HCT116 (cell line): ENCODE measurements at regions not wholly inside any gene's neighbourhood (a gene's known extent, or its start where the extent isn't known, plus 50 kb on each side); places are given as distances from the start of the nearest gene placed in this dataset.

ENCODE experiments used
- ATAC-seq: fragments of 200-7000 bp; cut with Tn5 transposase; 2 replicates; pipeline ENCODE4 v1.9.1; 2020; ENCODE audit warnings: mild to moderate bottlenecking, moderate library complexity
- BruUV-seq: library from RNA; stranded (reverse); fragments of 400-500 nt; replicated peaks from 2 replicates; lab custom pipeline; 2021; lab: Mats Ljungman, UMichigan
- CTCF ChIA-PET: fragments of 300-600 bp; sonication (Branson Sonifier 250); formaldehyde crosslinking; loops from one replicate; lab custom pipeline; 2021; ENCODE audit warnings: antibody characterized with exemption; lab: Charles Lee
- POLR2A ChIA-PET: fragments of 300-600, 350-600 bp; sonication (Branson Sonifier 250); formaldehyde crosslinking; loops from one replicate; lab custom pipeline; 2021; ENCODE audit warnings: antibody characterized with exemption; lab: Charles Lee
- RAD21 ChIA-PET, 2 experiments: fragments of 300-600 bp; sonication (Branson Sonifier 250); formaldehyde crosslinking; loops; one replicate each; lab custom pipeline; 2023; ENCODE audit warnings: low total read pairs in 2 of 2; ENCODE audit not compliant: uncharacterized antibody in 2 of 2, unreplicated experiment in 2 of 2, low non-redundant PET in 1 of 2; lab: Charles Lee
- DNase-seq: peaks from one replicate; pipeline ENCODE4 v3.0.0-alpha.2; 2010; ENCODE audit warnings: low read depth, low spot score
- H2AFZ ChIP-seq: fragments of 200-600 bp; shearing (Covaris generic), sonication (generic); 2 replicates; pipeline ENCODE4 v1.6.1; 2017; ENCODE audit warnings: low read depth, mixed run types, mixed read lengths, antibody characterized with exemption, low read length; ENCODE audit not compliant: poor library complexity, severe bottlenecking
- H3K27ac ChIP-seq: 2 replicates; pipeline ENCODE4 v1.5.1; 2012; ENCODE audit warnings: low read depth, low read length
- H3K27me3 ChIP-seq: fragments of 200-600 bp; sonication (generic); 2 replicates; pipeline ENCODE4 v1.6.1; 2016; ENCODE audit warnings: mixed run types, low read length, mixed read lengths; ENCODE audit not compliant: insufficient read depth
- H3K36me3 ChIP-seq, 2 experiments: fragments of 200-500 bp in 1 of 2; fragments of 200-600 bp in 1 of 2; sonication (Bioruptor generic) in 1 of 2; sonication (generic) in 1 of 2; 2 replicates each; pipeline versions ENCODE4 v1.5.1 to v1.6.1; 2014 to 2016; ENCODE audit warnings: low read length in 2 of 2, inconsistent platforms in 1 of 2, mixed read lengths in 1 of 2, mixed run types in 1 of 2; ENCODE audit not compliant: insufficient read depth in 2 of 2, control insufficient read depth in 1 of 2
- H3K4me1 ChIP-seq, 2 experiments: fragments of 200-600 bp in 1 of 2; sonication (generic) in 1 of 2; 2 replicates each; pipeline versions ENCODE4 v1.5.1 to v1.6.1; 2012 to 2017; ENCODE audit warnings: low read length in 2 of 2, inconsistent platforms in 1 of 2, mild to moderate bottlenecking in 1 of 2, mixed read lengths in 1 of 2, mixed run types in 1 of 2, moderate library complexity in 1 of 2; ENCODE audit not compliant: insufficient read depth in 2 of 2, control insufficient read depth in 1 of 2
- H3K4me2 ChIP-seq: fragments of 200-600 bp; sonication (generic); 2 replicates; pipeline ENCODE4 v1.6.1; 2017; ENCODE audit warnings: mixed run types, low read length, mixed read lengths
- H3K4me3 ChIP-seq, 2 experiments: fragments of 200-600 bp in 1 of 2; sonication (generic) in 1 of 2; replicated peaks in 1 of 2; 2 replicates each; pipeline ENCODE4 v1.5.1; 2011 to 2016; ENCODE audit warnings: low read length in 2 of 2, control low read depth in 1 of 2, low read depth in 1 of 2, mild to moderate bottlenecking in 1 of 2, mixed read lengths in 1 of 2, mixed run types in 1 of 2
- H3K79me2 ChIP-seq: fragments of 200-600 bp; sonication (generic); 2 replicates; pipeline ENCODE4 v1.6.1; 2017; ENCODE audit warnings: mild to moderate bottlenecking, mixed run types, low read length, moderate library complexity, mixed read lengths; ENCODE audit not compliant: insufficient read depth
- H3K9ac ChIP-seq: fragments of 200-600 bp; sonication (generic); 2 replicates; pipeline ENCODE4 v1.6.1; 2016; ENCODE audit warnings: low read length, mixed read lengths
- H3K9me2 ChIP-seq: fragments of 200-600 bp; sonication (generic), shearing (Covaris generic); 2 replicates; pipeline ENCODE4 v1.6.1; 2017; ENCODE audit warnings: mixed run types, mild to moderate bottlenecking, moderate library complexity; ENCODE audit not compliant: insufficient read depth
- H3K9me3 ChIP-seq, 2 experiments: fragments of 200-500 bp in 1 of 2; fragments of 200-600 bp in 1 of 2; sonication (Bioruptor generic) in 1 of 2; sonication (generic) in 1 of 2; 2 replicates each; pipeline ENCODE4 v1.6.1; 2014 to 2017; ENCODE audit warnings: low read length in 2 of 2, mixed read lengths in 2 of 2, inconsistent platforms in 1 of 2, low read depth in 1 of 2, mild to moderate bottlenecking in 1 of 2, mixed run types in 1 of 2, moderate library complexity in 1 of 2; ENCODE audit not compliant: control insufficient read depth in 1 of 2, insufficient read depth in 1 of 2
- H4K20me1 ChIP-seq: fragments of 200-600 bp; sonication (generic), shearing (Covaris generic); 2 replicates; pipeline ENCODE4 v1.6.1; 2017; ENCODE audit warnings: mixed run types, mild to moderate bottlenecking, moderate library complexity; ENCODE audit not compliant: insufficient read depth
- CBX3 ChIP-seq: IDR thresholded peaks from 2 replicates; pipeline ENCODE4 v1.6.1; 2012; ENCODE audit warnings: low read depth
- CEBPB ChIP-seq: IDR thresholded peaks from 2 replicates; pipeline ENCODE4 v1.6.1; 2012; ENCODE audit warnings: low read depth
- CTCF ChIP-seq, 3 experiments: fragments of 200-600 bp in 1 of 3; sonication (generic) in 1 of 3; IDR thresholded peaks in 2 of 3; conservative IDR thresholded peaks in 1 of 3; 2 replicates each; pipeline ENCODE4 v1.5.1; 2012 to 2017; ENCODE audit warnings: low read depth in 2 of 3, low read length in 2 of 3, antibody characterized with exemption in 1 of 3, borderline replicate concordance in 1 of 3, control low read depth in 1 of 3, mild to moderate bottlenecking in 1 of 3, mixed read lengths in 1 of 3, mixed run types in 1 of 3, moderate library complexity in 1 of 3; ENCODE audit not compliant: insufficient read depth in 1 of 3
- ELF1 ChIP-seq: IDR thresholded peaks from 2 replicates; pipeline ENCODE4 v1.6.1; 2012; ENCODE audit warnings: low read depth, borderline replicate concordance
- JUND ChIP-seq: IDR thresholded peaks from 2 replicates; pipeline ENCODE4 v1.6.1; 2012
- POLR2A ChIP-seq: IDR thresholded peaks from 2 replicates; pipeline ENCODE4 v1.7.0; 2011; ENCODE audit warnings: borderline replicate concordance; ENCODE audit not compliant: insufficient read depth, insufficient read length; ENCODE audit errors: extremely low read depth
- RAD21 ChIP-seq: IDR thresholded peaks from 2 replicates; pipeline ENCODE4 v1.6.1; 2012; ENCODE audit warnings: low read depth, mild to moderate bottlenecking
- REST ChIP-seq: IDR thresholded peaks from 2 replicates; pipeline ENCODE4 v1.6.1; 2012; ENCODE audit warnings: low read depth
- SIN3A ChIP-seq: IDR thresholded peaks from 2 replicates; pipeline ENCODE4 v1.6.1; 2012; ENCODE audit warnings: low read depth
- SP1 ChIP-seq: IDR thresholded peaks from 2 replicates; pipeline ENCODE4 v1.6.1; 2012; ENCODE audit warnings: low read depth
- SRF ChIP-seq: IDR thresholded peaks from 2 replicates; pipeline ENCODE4 v1.6.1; 2012; ENCODE audit warnings: low read depth
- TCF7L2 ChIP-seq: IDR thresholded peaks from 2 replicates; pipeline ENCODE4 v1.7.0; 2011; ENCODE audit warnings: borderline replicate concordance, inconsistent platforms; ENCODE audit not compliant: insufficient read depth, insufficient read length; ENCODE audit errors: extremely low read depth
- YY1 ChIP-seq: IDR thresholded peaks from 2 replicates; pipeline ENCODE4 v1.6.1; 2011; ENCODE audit warnings: low read length, low read depth, moderate library complexity, mild to moderate bottlenecking; ENCODE audit not compliant: insufficient replicate concordance; ENCODE audit errors: extremely low read depth
- ZBTB33 ChIP-seq: IDR thresholded peaks from 2 replicates; pipeline ENCODE4 v1.6.1; 2011; ENCODE audit warnings: mild to moderate bottlenecking, low read length, moderate library complexity; ENCODE audit not compliant: insufficient replicate concordance; ENCODE audit errors: extremely low read depth
- ZFX ChIP-seq: fragments of 450-650 bp; IDR thresholded peaks from 2 replicates; pipeline ENCODE4 v1.6.1; 2017
- ZNF274 ChIP-seq: fragments of 200-500 bp; sonication (Bioruptor generic); IDR thresholded peaks from 2 replicates; pipeline ENCODE4 v1.6.1; 2014; ENCODE audit warnings: mild to moderate bottlenecking, low read depth, low read length, inconsistent platforms
- intact Hi-C: fragments of 100-400 bp; cut with micrococcal nuclease; formaldehyde crosslinking; loops from 2 replicates; pipeline ENCODE4 v1.10.0; 2022

- Histone ChIP-seq H3K4me1 (no peaks in the 10 kb centered on the region), H3K9me2 (no peaks in the 10 kb centered on the region), H3K27me3 (no peaks in the 10 kb centered on the region), H3K9me3 (no peaks in the 10 kb centered on the region), H3K9ac (no peak overlapping the region), H2AFZ (no peak overlapping the region), H3K27ac (no peak overlapping the region), H3K4me2 (no peak overlapping the region), H3K36me3 (no peaks in the 10 kb centered on the region)
- ChIA-PET CTCF (no interaction called here), POLR2A (no interaction called here), RAD21 (no interaction called here)
- BruUV-seq, result no TSS peak
- ATAC-seq, result no peak
- no peak for DNase-seq
- intact Hi-C loops, result no loop called here
- TF ChIP-seq ELF1, result no peak
- no peak for TF ChIP-seq TCF7L2
- TF ChIP-seq ZNF274, result no peak
- TF ChIP-seq SRF, result no peak
- no peak for TF ChIP-seq ZFX
- TF ChIP-seq CTCF (IDR thresholded peaks at IDR 0.05 in 2 of 3, conservative IDR thresholded peaks at IDR 0.05 in 1 of 3; ENCODE audit: borderline replicate concordance in 1 of 3, insufficient read depth in 1 of 3, low read depth in 2 of 3, low read length in 2 of 3), result no peak
- TF ChIP-seq YY1, result no peak
- no peak for TF ChIP-seq ZBTB33
- TF ChIP-seq JUND, result no peak
- TF ChIP-seq REST, result no peak
- no peak for TF ChIP-seq SIN3A
- TF ChIP-seq RAD21, result no peak
- no peak for TF ChIP-seq SP1
- no peak for TF ChIP-seq POLR2A
- no peak for TF ChIP-seq CBX3
- no peak for TF ChIP-seq CEBPB
- TF ChIP-seq, all 23 proteins: peak for 0
- Histone ChIP-seq H3K4me3 (no peak overlapping the region), H3K79me2 (no peaks in the 10 kb centered on the region), H4K20me1 (no peaks in the 10 kb centered on the region)
Measured at GRCh38 chr5:33162057-33162456, 278.7 kb upstream of the TARS1 start.
